Activated CD8-positive, alpha-beta T cell treated with anti-CD3 and anti-CD28 coated beads, Interleukin-2, amount 10 ng/mL, durations not matched to agents 7 days and 5 days (primary cell): ENCODE measurements at regions not wholly inside any gene's neighbourhood (a gene's known extent, or its start where the extent isn't known, plus 50 kb on each side); places are given as distances from the start of the nearest gene placed in this dataset.

Experiments
- ATAC-seq: fragments of 150-1000 bp; cut with Tn5 transposase; one replicate; pipeline ENCODE4 v1.10.0; 2021; ENCODE audit warnings: moderate library complexity
- CTCF ChIA-PET: fragments of 350-600 bp; sonication (Branson Sonifier 250); formaldehyde crosslinking; loops from one replicate; lab custom pipeline; 2021; ENCODE audit warnings: antibody characterized with exemption; lab: Charles Lee
- POLR2A ChIA-PET: fragments of 350-600 bp; sonication (Branson Sonifier 250); formaldehyde crosslinking; loops from one replicate; lab custom pipeline; 2021; ENCODE audit warnings: antibody characterized with exemption; lab: Charles Lee
- DNase-seq: peaks from one replicate; pipeline ENCODE4 v3.0.0-alpha.2; 2020
- H3K27ac Mint-ChIP-seq: one replicate; pipeline ENCODE4 v1.8.0; 2021; ENCODE audit warnings: mild to moderate bottlenecking, mixed read lengths
- H3K27me3 Mint-ChIP-seq: one replicate; pipeline ENCODE4 v1.8.0; 2021; ENCODE audit warnings: low read depth, mixed read lengths
- H3K36me3 Mint-ChIP-seq: one replicate; pipeline ENCODE4 v1.8.0; 2021; ENCODE audit warnings: low read depth, mixed read lengths
- H3K4me1 Mint-ChIP-seq: one replicate; pipeline ENCODE4 v1.8.0; 2021; ENCODE audit warnings: low read depth, mixed read lengths
- H3K4me3 Mint-ChIP-seq: one replicate; pipeline ENCODE4 v1.8.0; 2021; ENCODE audit warnings: mild to moderate bottlenecking, mixed read lengths
- H3K9me3 Mint-ChIP-seq: one replicate; pipeline ENCODE4 v1.8.0; 2022; ENCODE audit warnings: mixed read lengths; ENCODE audit not compliant: insufficient read depth

GRCh38 chr4:56739066-56739777 is 58.1 kb upstream of the HOPX start:
- Mint-ChIP-seq H3K27me3 (no peaks in the 10 kb centered on the region), H3K4me1 (no peaks in the 10 kb centered on the region), H3K36me3 (no peaks in the 10 kb centered on the region), H3K9me3 (no peaks in the 10 kb centered on the region), H3K27ac (no peak overlapping the region), H3K4me3 (no peak overlapping the region)
- CTCF ChIA-PET: no interaction called here
- POLR2A ChIA-PET: no interaction called here
- DNase-seq (no peak), ATAC-seq (no peak)

- H3K36me3 Mint-ChIP-seq: no peaks in the 10 kb centered on the region
- DNase-seq (no peak), ATAC-seq (no peak)
- H3K27ac Mint-ChIP-seq: no peak overlapping the region
- H3K4me3 Mint-ChIP-seq: no peak overlapping the region
- H3K4me1 Mint-ChIP-seq: no peaks in the 10 kb centered on the region
- no peaks in the 10 kb centered on the region for H3K9me3 Mint-ChIP-seq
- no peaks in the 10 kb centered on the region for H3K27me3 Mint-ChIP-seq
- ChIA-PET CTCF (no interaction called here), POLR2A (no interaction called here)
These were observed 56.6 kb upstream of the HOPX start for GRCh38 chr4:56737666-56738065.

- ChIA-PET POLR2A (no interaction called here), CTCF (no interaction called here)
- Mint-ChIP-seq H3K36me3 (no peaks in the 10 kb centered on the region), H3K27me3 (no peaks in the 10 kb centered on the region), H3K4me3 (no peak overlapping the region), H3K4me1 (no peaks in the 10 kb centered on the region), H3K27ac (no peak overlapping the region), H3K9me3 (no peaks in the 10 kb centered on the region)
- no peak for DNase-seq
- no peak for ATAC-seq
These were observed 52.3 kb upstream of the HOPX start for GRCh38 chr4:56733352-56733751.

GRCh38 chr4:56732301-56732700 is 51.2 kb upstream of the HOPX start:
- ATAC-seq (no peak), DNase-seq (no peak)
- no peaks in the 10 kb centered on the region for H3K9me3 Mint-ChIP-seq
- POLR2A ChIA-PET: no interaction called here
- H3K27ac Mint-ChIP-seq: no peak overlapping the region
- no peaks in the 10 kb centered on the region for H3K27me3 Mint-ChIP-seq
- H3K4me1 Mint-ChIP-seq: no peaks in the 10 kb centered on the region
- H3K4me3 Mint-ChIP-seq: no peak overlapping the region
- CTCF ChIA-PET: no interaction called here
- no peaks in the 10 kb centered on the region for H3K36me3 Mint-ChIP-seq

- no peaks in the 10 kb centered on the region for H3K9me3 Mint-ChIP-seq
- DNase-seq (no peak), ATAC-seq (no peak)
- no peaks in the 10 kb centered on the region for H3K36me3 Mint-ChIP-seq
- H3K4me3 Mint-ChIP-seq: no peak overlapping the region
- H3K4me1 Mint-ChIP-seq: no peaks in the 10 kb centered on the region
- no peak overlapping the region for H3K27ac Mint-ChIP-seq
- H3K27me3 Mint-ChIP-seq: no peaks in the 10 kb centered on the region
- ChIA-PET CTCF (no interaction called here), POLR2A (no interaction called here)
These were observed 50.8 kb upstream of the HOPX start for GRCh38 chr4:56731857-56732256.
